HCEC 1CT (cell line): ENCODE measurements at regions not wholly inside any gene's neighbourhood (a gene's known extent, or its start where the extent isn't known, plus 50 kb on each side); places are given as distances from the start of the nearest gene placed in this dataset.
A peak's percentile ranks its signal among the peaks of the same experiment; 100 is the strongest.

ENCODE experiments used
- DNase-seq: peaks from one replicate; pipeline ENCODE4 v3.0.0-alpha.2; 2017

GRCh38 chr11:107136892-107137291 is 118.6 kb upstream of the GUCY1A2 start:
- no peak for DNase-seq

- no peak for DNase-seq
These were observed 113.5 kb upstream of the GUCY1A2 start for GRCh38 chr11:107131756-107132155.

GRCh38 chr11:107123022-107123421 is 104.7 kb upstream of the GUCY1A2 start:
- DNase-seq, result no peak

GRCh38 chr11:107118025-107118720 is 99.9 kb upstream of the GUCY1A2 start:
- peak; percentile 22 for DNase-seq

- peak; percentile 8 for DNase-seq
These were observed 98.1 kb upstream of the GUCY1A2 start for GRCh38 chr11:107116358-107116757.

- DNase-seq, result no peak
These were observed 84.6 kb upstream of the GUCY1A2 start for GRCh38 chr11:107102692-107103477.

DNA sequence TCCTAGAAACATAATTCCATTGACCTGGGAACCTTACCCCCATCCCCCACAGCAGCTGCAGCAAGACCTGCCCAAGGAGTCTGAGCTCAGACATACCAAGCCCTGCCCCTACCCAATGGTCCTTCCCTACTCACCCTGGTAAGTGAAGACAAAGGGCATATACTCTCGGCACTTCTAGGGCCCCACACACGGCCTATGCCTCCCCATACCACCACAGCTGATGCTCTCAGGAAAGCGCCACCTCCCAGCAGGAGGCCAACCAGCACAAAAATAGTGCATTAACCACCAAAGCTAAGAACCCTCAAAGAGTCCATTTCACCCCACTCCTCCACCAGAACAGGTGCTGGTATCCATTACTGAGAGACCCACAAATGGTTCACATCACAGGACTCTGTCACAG is 74.4 kb upstream of the GUCY1A2 start:
- DNase-seq, result no peak

DNA sequence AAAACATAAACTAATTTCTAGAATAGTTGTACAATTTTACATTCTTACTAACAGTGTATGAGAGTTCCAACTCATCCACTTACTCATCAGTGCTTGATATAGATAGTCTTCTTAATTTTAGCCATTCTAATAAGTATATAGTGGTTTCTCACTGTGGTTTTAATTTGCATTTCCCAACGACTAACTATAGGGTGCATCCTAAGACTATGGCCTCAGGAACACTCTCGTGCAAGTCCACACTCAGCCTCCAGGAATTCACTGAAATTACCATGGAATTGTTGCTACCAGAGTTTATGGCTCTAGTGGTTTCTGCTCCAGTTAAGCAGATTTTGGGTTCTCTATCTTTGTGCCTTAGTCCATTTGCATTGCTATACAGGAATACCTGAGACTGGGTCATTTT is 60.1 kb upstream of the GUCY1A2 start:
- no peak for DNase-seq

GRCh38 chr11:107076832-107077231 is 58.6 kb upstream of the GUCY1A2 start:
- no peak for DNase-seq

DNA sequence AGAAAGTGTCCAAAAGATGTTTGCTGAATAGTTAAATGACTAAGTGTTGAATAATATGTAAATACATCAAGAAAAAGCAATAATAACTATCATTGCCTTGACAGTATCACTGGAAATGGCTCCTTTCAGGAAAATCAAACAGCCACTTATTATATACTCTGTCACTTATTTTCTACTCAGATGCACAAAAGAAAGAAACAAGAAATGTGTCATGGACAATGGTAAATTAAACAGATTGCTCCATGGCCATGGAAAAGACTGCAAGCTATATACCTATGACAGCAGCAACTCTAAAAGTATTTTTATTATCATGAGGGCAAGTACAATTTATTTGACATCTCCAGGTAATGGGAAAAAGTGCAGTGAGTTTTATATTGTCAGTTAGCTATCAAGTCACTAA is 52.9 kb upstream of the GUCY1A2 start:
- DNase-seq, result no peak
